Astrocyte (in vitro differentiated cells and primary cell): ENCODE measurements at regions not wholly inside any gene's neighbourhood (a gene's known extent, or its start where the extent isn't known, plus 50 kb on each side); places are given as distances from the start of the nearest gene placed in this dataset.

Experiments
- DNase-seq: peaks from one replicate; pipeline ENCODE4 v3.0.0-alpha.2; 2010; ENCODE audit warnings: low read depth
- FAIRE-seq: peaks from 2 replicates; lab custom pipeline; 2011; peaks lifted over from hg19 to GRCh38; lab: Jason Lieb, UNC
- H2AFZ ChIP-seq: 2 replicates; pipeline ENCODE4 v1.6.0; 2012; ENCODE audit warnings: low read depth, low read length, inconsistent platforms
- H3K27ac ChIP-seq: 2 replicates; pipeline ENCODE4 v1.5.1; 2011; ENCODE audit warnings: low read depth, low read length, inconsistent platforms
- H3K27me3 ChIP-seq: 2 replicates; pipeline ENCODE4 v1.6.0; 2011; ENCODE audit warnings: low read length, inconsistent platforms; ENCODE audit not compliant: insufficient read depth
- H3K36me3 ChIP-seq: 2 replicates; pipeline ENCODE4 v1.5.1; 2011; ENCODE audit warnings: low read length, inconsistent platforms; ENCODE audit not compliant: insufficient read depth
- H3K4me1 ChIP-seq: 2 replicates; pipeline ENCODE4 v1.5.1; 2011; ENCODE audit warnings: low read length, inconsistent platforms; ENCODE audit not compliant: insufficient read depth
- H3K4me2 ChIP-seq: 2 replicates; pipeline ENCODE4 v1.6.0; 2012; ENCODE audit warnings: low read length, inconsistent platforms
- H3K4me3 ChIP-seq: 2 replicates; pipeline ENCODE4 v1.5.1; 2011; ENCODE audit warnings: low read depth, mild to moderate bottlenecking, low read length, inconsistent platforms; ENCODE audit not compliant: insufficient read depth
- H3K79me2 ChIP-seq: 2 replicates; pipeline ENCODE4 v1.6.0; 2012; ENCODE audit warnings: mild to moderate bottlenecking, low read length, inconsistent platforms; ENCODE audit not compliant: insufficient read depth
- H3K9ac ChIP-seq: 2 replicates; pipeline ENCODE4 v1.6.0; 2012; ENCODE audit warnings: mild to moderate bottlenecking, low read length, inconsistent platforms
- H3K9me3 ChIP-seq: 2 replicates; pipeline ENCODE4 v1.5.1; 2012; ENCODE audit warnings: low read depth, mild to moderate bottlenecking, low read length, inconsistent platforms; ENCODE audit not compliant: insufficient read depth
- H4K20me1 ChIP-seq: 2 replicates; pipeline ENCODE4 v1.6.0; 2012; ENCODE audit warnings: low read length, inconsistent platforms; ENCODE audit not compliant: insufficient read depth
- H3K27ac Mint-ChIP-seq: one replicate; pipeline ENCODE4 v1.8.0; 2021; ENCODE audit warnings: mild to moderate bottlenecking, mixed read lengths; ENCODE audit not compliant: unreplicated experiment
- H3K27me3 Mint-ChIP-seq: one replicate; pipeline ENCODE4 v1.8.0; 2021; ENCODE audit warnings: low read depth, mixed read lengths; ENCODE audit not compliant: unreplicated experiment
- H3K36me3 Mint-ChIP-seq: one replicate; pipeline ENCODE4 v1.8.0; 2021; ENCODE audit warnings: low read depth, mixed read lengths; ENCODE audit not compliant: unreplicated experiment
- H3K4me1 Mint-ChIP-seq: one replicate; pipeline ENCODE4 v1.8.0; 2021; ENCODE audit warnings: low read depth, mixed read lengths; ENCODE audit not compliant: unreplicated experiment
- H3K4me3 Mint-ChIP-seq: one replicate; pipeline ENCODE4 v1.8.0; 2021; ENCODE audit warnings: mild to moderate bottlenecking, moderate library complexity, mixed read lengths; ENCODE audit not compliant: unreplicated experiment
- H3K9me3 Mint-ChIP-seq: one replicate; pipeline ENCODE4 v1.8.0; 2021; ENCODE audit warnings: mild to moderate bottlenecking, mixed read lengths; ENCODE audit not compliant: unreplicated experiment
- CTCF ChIP-seq: IDR thresholded peaks from 2 replicates; pipeline ENCODE4 v1.5.1; 2011; ENCODE audit warnings: low read depth, mild to moderate bottlenecking, inconsistent platforms, low read length, moderate library complexity; ENCODE audit not compliant: insufficient read depth
- EZH2 ChIP-seq: IDR thresholded peaks from 2 replicates; pipeline ENCODE4 v1.6.1; 2012; ENCODE audit warnings: mild to moderate bottlenecking, low read length, inconsistent platforms; ENCODE audit not compliant: insufficient read depth

- no peaks in the 10 kb centered on the region for H3K27me3 ChIP-seq
- H3K79me2 ChIP-seq, result no peaks in the 10 kb centered on the region
These were observed 124.6 kb downstream of the ATPSCKMT start for GRCh38 chr5:10125116-10125515.

GRCh38 chr5:10124287-10124686 lies 125.4 kb downstream of the ATPSCKMT start:
- no peak overlapping the region for H3K27ac ChIP-seq
- Mint-ChIP-seq H3K4me1 (no peaks in the 10 kb centered on the region), H3K27me3 (no peaks in the 10 kb centered on the region), H3K27ac (no peak overlapping the region), H3K36me3 (no peaks in the 10 kb centered on the region), H3K4me3 (no peak overlapping the region), H3K9me3 (peaks cover 2% of the 10 kb centered on the region)
- no peak overlapping the region for H2AFZ ChIP-seq
- H3K27me3 ChIP-seq, result no peaks in the 10 kb centered on the region
- TF ChIP-seq CTCF (no peak), EZH2 (no peak)
- no peak overlapping the region for H3K4me3 ChIP-seq
- H3K9ac ChIP-seq, result no peak overlapping the region
- no peaks in the 10 kb centered on the region for H3K79me2 ChIP-seq
- no peak overlapping the region for H3K4me2 ChIP-seq
- no peak for DNase-seq
- H3K36me3 ChIP-seq, result no peaks in the 10 kb centered on the region
- no peak for FAIRE-seq
- H3K9me3 ChIP-seq, result no peaks in the 10 kb centered on the region
- no peaks in the 10 kb centered on the region for H3K4me1 ChIP-seq
- no peaks in the 10 kb centered on the region for H4K20me1 ChIP-seq

More at GRCh38 chr5:10125116-10125515, 124.6 kb downstream of the ATPSCKMT start:
- H3K27ac ChIP-seq, result no peak overlapping the region
- no peak for FAIRE-seq
- TF ChIP-seq EZH2, result no peak
- no peak for TF ChIP-seq CTCF
- no peaks in the 10 kb centered on the region for H3K36me3 ChIP-seq
- H3K4me1 ChIP-seq, result no peaks in the 10 kb centered on the region
- no peak overlapping the region for H3K4me3 Mint-ChIP-seq
- H3K9me3 ChIP-seq, result no peaks in the 10 kb centered on the region
- H3K4me3 ChIP-seq, result no peak overlapping the region
- no peak overlapping the region for H3K9ac ChIP-seq
- no peak overlapping the region for H3K4me2 ChIP-seq
- peaks cover 2% of the 10 kb centered on the region for H3K9me3 Mint-ChIP-seq
- no peak for DNase-seq
- no peaks in the 10 kb centered on the region for H3K27me3 Mint-ChIP-seq
- no peaks in the 10 kb centered on the region for H4K20me1 ChIP-seq
- no peaks in the 10 kb centered on the region for H3K36me3 Mint-ChIP-seq
- H3K27ac Mint-ChIP-seq, result no peak overlapping the region
- H2AFZ ChIP-seq, result no peak overlapping the region
- no peaks in the 10 kb centered on the region for H3K4me1 Mint-ChIP-seq

GRCh38 chr5:10123254-10123989 lies 126.3 kb downstream of the ATPSCKMT start:
- no peak for DNase-seq
- H4K20me1 ChIP-seq, result no peaks in the 10 kb centered on the region
- H2AFZ ChIP-seq, result no peak overlapping the region
- Mint-ChIP-seq H3K36me3 (no peaks in the 10 kb centered on the region), H3K27me3 (no peaks in the 10 kb centered on the region), H3K4me3 (no peak overlapping the region), H3K27ac (no peak overlapping the region), H3K9me3 (peaks cover 2% of the 10 kb centered on the region), H3K4me1 (no peaks in the 10 kb centered on the region)
- H3K4me1 ChIP-seq, result no peaks in the 10 kb centered on the region
- no peaks in the 10 kb centered on the region for H3K27me3 ChIP-seq
- H3K27ac ChIP-seq, result no peak overlapping the region
- TF ChIP-seq CTCF (no peak), EZH2 (no peak)
- H3K36me3 ChIP-seq, result no peaks in the 10 kb centered on the region
- no peak overlapping the region for H3K9ac ChIP-seq
- H3K9me3 ChIP-seq, result no peaks in the 10 kb centered on the region
- no peaks in the 10 kb centered on the region for H3K79me2 ChIP-seq
- no peak overlapping the region for H3K4me3 ChIP-seq
- no peak overlapping the region for H3K4me2 ChIP-seq
- no peak for FAIRE-seq
